ENCODE measurements at regions not wholly inside any gene's neighbourhood (a gene's known extent, or its start where the extent isn't known, plus 50 kb on each side); places are given as distances from the start of the nearest gene placed in this dataset.

GRCh38 chr1:234708700-234709395 is 98.9 kb upstream of the IRF2BP2 start:
- no peaks in the 10 kb centered on the region for H3K27me3 ChIP-seq (ENCODE audit: insufficient read depth, low read length)
- H3K4me1 ChIP-seq (ENCODE audit: insufficient read depth, low read length): no peaks in the 10 kb centered on the region
- no peak overlapping the region for H3K27ac ChIP-seq (ENCODE audit: low read length)
- no peaks in the 10 kb centered on the region for H3K9me3 ChIP-seq (ENCODE audit: insufficient read depth, low read depth, low read length)
- no peaks in the 10 kb centered on the region for H3K36me3 ChIP-seq (ENCODE audit: insufficient read depth, low read depth, low read length)
- H3K9ac ChIP-seq (ENCODE audit: low read depth, low read length): no peak overlapping the region
- H3K4me3 ChIP-seq (ENCODE audit: low read length): no peak overlapping the region

GRCh38 chr1:234707641-234708040 is 97.7 kb upstream of the IRF2BP2 start:
- no peak overlapping the region for H3K9ac ChIP-seq (ENCODE audit: low read depth, low read length)
- no peak overlapping the region for H3K27ac ChIP-seq (ENCODE audit: low read length)
- no peaks in the 10 kb centered on the region for H3K4me1 ChIP-seq (ENCODE audit: insufficient read depth, low read length)
- H3K27me3 ChIP-seq (ENCODE audit: insufficient read depth, low read length): no peaks in the 10 kb centered on the region
- no peak overlapping the region for H3K4me3 ChIP-seq (ENCODE audit: low read length)
- H3K9me3 ChIP-seq (ENCODE audit: insufficient read depth, low read depth, low read length): no peaks in the 10 kb centered on the region
- no peaks in the 10 kb centered on the region for H3K36me3 ChIP-seq (ENCODE audit: insufficient read depth, low read depth, low read length)

DNA sequence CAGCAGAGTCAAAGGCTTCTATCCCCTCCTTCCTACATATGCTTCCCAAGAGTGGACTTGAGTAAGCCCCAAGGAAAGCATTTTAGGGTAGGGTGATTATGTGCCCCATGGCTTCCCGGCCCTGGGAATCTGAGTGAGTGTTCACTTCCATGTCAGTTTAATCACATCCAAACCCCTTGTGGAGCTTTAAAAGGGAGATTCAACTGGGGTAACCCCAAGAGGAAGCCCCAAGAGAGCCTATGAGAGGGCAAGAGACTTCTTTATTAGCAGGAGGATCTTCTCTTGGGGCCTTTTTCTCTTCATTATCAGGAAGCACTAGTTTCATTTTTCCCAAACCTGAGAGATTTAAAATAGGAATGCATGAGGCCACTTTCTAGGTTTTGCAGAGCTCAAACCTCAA is 97.0 kb upstream of the IRF2BP2 start:
- Histone ChIP-seq H3K4me1 (ENCODE audit: insufficient read depth, low read length) (no peaks in the 10 kb centered on the region), H3K27me3 (ENCODE audit: insufficient read depth, low read length) (no peaks in the 10 kb centered on the region), H3K4me3 (ENCODE audit: low read length) (no peak overlapping the region), H3K9ac (ENCODE audit: low read depth, low read length) (no peak overlapping the region), H3K27ac (ENCODE audit: low read length) (no peak overlapping the region), H3K36me3 (ENCODE audit: insufficient read depth, low read depth, low read length) (no peaks in the 10 kb centered on the region), H3K9me3 (ENCODE audit: insufficient read depth, low read depth, low read length) (no peaks in the 10 kb centered on the region)

- no peaks in the 10 kb centered on the region for H3K36me3 ChIP-seq (ENCODE audit: insufficient read depth, low read depth, low read length)
- H3K4me1 ChIP-seq (ENCODE audit: insufficient read depth, low read length): no peaks in the 10 kb centered on the region
- H3K4me3 ChIP-seq (ENCODE audit: low read length): no peak overlapping the region
- H3K9ac ChIP-seq (ENCODE audit: low read depth, low read length): no peak overlapping the region
- H3K27ac ChIP-seq (ENCODE audit: low read length): no peak overlapping the region
- no peaks in the 10 kb centered on the region for H3K27me3 ChIP-seq (ENCODE audit: insufficient read depth, low read length)
- H3K9me3 ChIP-seq (ENCODE audit: insufficient read depth, low read depth, low read length): no peaks in the 10 kb centered on the region
Measured at GRCh38 chr1:234706199-234706598, 96.2 kb upstream of the IRF2BP2 start.

DNA sequence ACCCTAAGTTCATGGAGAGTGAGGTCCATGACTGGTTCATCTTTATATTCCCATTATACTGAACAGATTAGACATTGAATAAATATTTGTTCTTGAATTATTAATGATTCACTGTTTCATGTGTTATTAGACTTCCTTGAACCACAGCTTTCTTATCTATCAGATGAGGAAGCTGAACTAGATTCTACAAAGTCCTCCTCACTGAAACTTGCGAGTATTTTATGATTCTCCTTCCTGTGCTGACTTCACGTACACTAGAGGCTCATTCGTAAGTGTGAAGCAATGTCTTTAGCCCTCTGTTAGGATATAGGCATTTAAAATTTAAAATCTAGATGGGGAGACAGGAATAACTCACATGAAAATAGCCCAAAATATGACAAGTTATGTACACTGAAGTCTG is 95.6 kb upstream of the IRF2BP2 start:
- Histone ChIP-seq H3K36me3 (ENCODE audit: insufficient read depth, low read depth, low read length) (no peaks in the 10 kb centered on the region), H3K27ac (ENCODE audit: low read length) (no peak overlapping the region), H3K27me3 (ENCODE audit: insufficient read depth, low read length) (no peaks in the 10 kb centered on the region), H3K4me1 (ENCODE audit: insufficient read depth, low read length) (no peaks in the 10 kb centered on the region), H3K9ac (ENCODE audit: low read depth, low read length) (no peak overlapping the region), H3K4me3 (ENCODE audit: low read length) (no peak overlapping the region), H3K9me3 (ENCODE audit: insufficient read depth, low read depth, low read length) (no peaks in the 10 kb centered on the region)

- no peaks in the 10 kb centered on the region for H3K9me3 ChIP-seq (ENCODE audit: insufficient read depth, low read depth, low read length)
- no peak overlapping the region for H3K4me3 ChIP-seq (ENCODE audit: low read length)
- H3K36me3 ChIP-seq (ENCODE audit: insufficient read depth, low read depth, low read length): no peaks in the 10 kb centered on the region
- H3K27ac ChIP-seq (ENCODE audit: low read length): no peak overlapping the region
- no peaks in the 10 kb centered on the region for H3K27me3 ChIP-seq (ENCODE audit: insufficient read depth, low read length)
- H3K9ac ChIP-seq (ENCODE audit: low read depth, low read length): no peak overlapping the region
- H3K4me1 ChIP-seq (ENCODE audit: insufficient read depth, low read length): no peaks in the 10 kb centered on the region
Measured at GRCh38 chr1:234704106-234704887, 94.3 kb upstream of the IRF2BP2 start.

- no peaks in the 10 kb centered on the region for H3K36me3 ChIP-seq (ENCODE audit: insufficient read depth, low read depth, low read length)
- no peak overlapping the region for H3K4me3 ChIP-seq (ENCODE audit: low read length)
- no peaks in the 10 kb centered on the region for H3K9me3 ChIP-seq (ENCODE audit: insufficient read depth, low read depth, low read length)
- no peak overlapping the region for H3K27ac ChIP-seq (ENCODE audit: low read length)
- no peaks in the 10 kb centered on the region for H3K27me3 ChIP-seq (ENCODE audit: insufficient read depth, low read length)
- no peaks in the 10 kb centered on the region for H3K4me1 ChIP-seq (ENCODE audit: insufficient read depth, low read length)
- no peak overlapping the region for H3K9ac ChIP-seq (ENCODE audit: low read depth, low read length)
Measured at GRCh38 chr1:234702342-234703000, 92.5 kb upstream of the IRF2BP2 start.

DNA sequence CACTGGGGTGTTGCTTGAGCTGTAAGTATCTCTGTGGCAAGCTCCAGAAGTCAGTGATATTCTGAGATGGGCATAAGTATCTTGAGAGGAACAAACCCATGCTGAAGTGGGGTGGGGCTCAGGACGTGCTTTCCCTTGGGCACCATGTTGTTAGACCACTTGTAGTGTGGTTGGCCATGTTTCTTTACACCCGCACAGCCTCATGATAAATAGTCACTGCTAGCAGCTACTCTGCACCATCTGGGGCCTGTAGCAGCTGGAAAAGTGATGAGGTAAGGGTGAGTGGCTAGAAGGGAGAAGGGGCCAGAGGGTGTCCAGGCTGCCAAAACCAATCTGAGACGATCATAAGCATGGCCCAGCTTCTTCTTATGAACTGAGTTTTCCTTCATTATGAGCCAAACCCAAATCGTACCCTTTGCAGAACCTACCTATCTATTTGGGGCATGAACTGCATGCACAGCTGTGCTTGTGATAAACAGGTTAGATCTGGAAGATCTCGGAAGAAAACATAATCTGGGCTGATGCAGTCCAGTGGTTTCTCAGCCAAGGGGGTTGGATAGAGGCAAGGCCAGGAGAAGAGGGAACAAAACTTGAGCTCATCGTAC is 91.9 kb upstream of the IRF2BP2 start:
- Histone ChIP-seq H3K27ac (ENCODE audit: low read length) (no peak overlapping the region), H3K36me3 (ENCODE audit: insufficient read depth, low read depth, low read length) (no peaks in the 10 kb centered on the region), H3K27me3 (ENCODE audit: insufficient read depth, low read length) (no peaks in the 10 kb centered on the region), H3K9ac (ENCODE audit: low read depth, low read length) (no peak overlapping the region), H3K4me1 (ENCODE audit: insufficient read depth, low read length) (no peaks in the 10 kb centered on the region), H3K9me3 (ENCODE audit: insufficient read depth, low read depth, low read length) (no peaks in the 10 kb centered on the region), H3K4me3 (ENCODE audit: low read length) (no peak overlapping the region)

- H3K4me3 ChIP-seq (ENCODE audit: low read length): no peak overlapping the region
- H3K27ac ChIP-seq (ENCODE audit: low read length): no peak overlapping the region
- H3K36me3 ChIP-seq (ENCODE audit: insufficient read depth, low read depth, low read length): no peaks in the 10 kb centered on the region
- H3K9me3 ChIP-seq (ENCODE audit: insufficient read depth, low read depth, low read length): no peaks in the 10 kb centered on the region
- no peak overlapping the region for H3K9ac ChIP-seq (ENCODE audit: low read depth, low read length)
- H3K27me3 ChIP-seq (ENCODE audit: insufficient read depth, low read length): no peaks in the 10 kb centered on the region
- no peaks in the 10 kb centered on the region for H3K4me1 ChIP-seq (ENCODE audit: insufficient read depth, low read length)
Measured at GRCh38 chr1:234699795-234700665, 90.1 kb upstream of the IRF2BP2 start.

- Histone ChIP-seq H3K4me1 (ENCODE audit: insufficient read depth, low read length) (no peaks in the 10 kb centered on the region), H3K27ac (ENCODE audit: low read length) (no peak overlapping the region), H3K27me3 (ENCODE audit: insufficient read depth, low read length) (no peaks in the 10 kb centered on the region), H3K9me3 (ENCODE audit: insufficient read depth, low read depth, low read length) (no peaks in the 10 kb centered on the region), H3K4me3 (ENCODE audit: low read length) (no peak overlapping the region), H3K36me3 (ENCODE audit: insufficient read depth, low read depth, low read length) (no peaks in the 10 kb centered on the region), H3K9ac (ENCODE audit: low read depth, low read length) (no peak overlapping the region)
Measured at GRCh38 chr1:234698686-234699085, 88.7 kb upstream of the IRF2BP2 start.

- H3K27ac ChIP-seq (ENCODE audit: low read length): no peak overlapping the region
- H3K4me3 ChIP-seq (ENCODE audit: low read length): no peak overlapping the region
- no peak overlapping the region for H3K9ac ChIP-seq (ENCODE audit: low read depth, low read length)
- H3K27me3 ChIP-seq (ENCODE audit: insufficient read depth, low read length): no peaks in the 10 kb centered on the region
- H3K4me1 ChIP-seq (ENCODE audit: insufficient read depth, low read length): no peaks in the 10 kb centered on the region
- no peaks in the 10 kb centered on the region for H3K36me3 ChIP-seq (ENCODE audit: insufficient read depth, low read depth, low read length)
- no peaks in the 10 kb centered on the region for H3K9me3 ChIP-seq (ENCODE audit: insufficient read depth, low read depth, low read length)
Measured at GRCh38 chr1:234697741-234698140, 87.8 kb upstream of the IRF2BP2 start.

All from iPS-20b (cell line).